ENCODE measurements at regions not wholly inside any gene's neighbourhood (a gene's known extent, or its start where the extent isn't known, plus 50 kb on each side); places are given as distances from the start of the nearest gene placed in this dataset.

DNA sequence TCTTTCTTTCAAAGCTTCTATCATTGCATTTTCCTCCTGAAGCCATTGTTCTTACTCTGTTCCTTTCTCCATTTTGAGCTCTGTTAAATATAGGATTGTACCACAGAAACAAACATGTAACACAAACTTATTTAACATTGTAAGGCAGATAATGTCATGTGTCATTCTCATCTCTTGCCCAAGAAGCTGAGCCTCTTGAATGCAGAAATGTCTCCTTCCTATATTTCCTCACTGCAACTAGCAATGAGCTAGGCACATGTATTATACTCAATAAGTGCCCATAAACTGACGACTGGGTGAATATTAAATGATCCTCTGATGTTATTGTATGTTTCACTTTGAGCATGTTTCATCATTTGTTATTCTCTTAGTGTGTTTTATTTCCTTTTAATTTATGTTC, 56.7 kb upstream of the SLC7A11 start:
- TF ChIP-seq POLR2AphosphoS5 (IDR thresholded peaks at IDR 0.05) (no peak), EP300 (IDR thresholded peaks at IDR 0.05; ENCODE audit: low read depth) (no peak), POLR2A (IDR thresholded peaks at IDR 0.05) (no peak)
- TF ChIP-seq, protein P1, sequence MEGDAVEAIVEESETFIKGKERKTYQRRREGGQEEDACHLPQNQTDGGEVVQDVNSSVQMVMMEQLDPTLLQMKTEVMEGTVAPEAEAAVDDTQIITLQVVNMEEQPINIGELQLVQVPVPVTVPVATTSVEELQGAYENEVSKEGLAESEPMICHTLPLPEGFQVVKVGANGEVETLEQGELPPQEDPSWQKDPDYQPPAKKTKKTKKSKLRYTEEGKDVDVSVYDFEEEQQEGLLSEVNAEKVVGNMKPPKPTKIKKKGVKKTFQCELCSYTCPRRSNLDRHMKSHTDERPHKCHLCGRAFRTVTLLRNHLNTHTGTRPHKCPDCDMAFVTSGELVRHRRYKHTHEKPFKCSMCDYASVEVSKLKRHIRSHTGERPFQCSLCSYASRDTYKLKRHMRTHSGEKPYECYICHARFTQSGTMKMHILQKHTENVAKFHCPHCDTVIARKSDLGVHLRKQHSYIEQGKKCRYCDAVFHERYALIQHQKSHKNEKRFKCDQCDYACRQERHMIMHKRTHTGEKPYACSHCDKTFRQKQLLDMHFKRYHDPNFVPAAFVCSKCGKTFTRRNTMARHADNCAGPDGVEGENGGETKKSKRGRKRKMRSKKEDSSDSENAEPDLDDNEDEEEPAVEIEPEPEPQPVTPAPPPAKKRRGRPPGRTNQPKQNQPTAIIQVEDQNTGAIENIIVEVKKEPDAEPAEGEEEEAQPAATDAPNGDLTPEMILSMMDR (IDR thresholded peaks at IDR 0.05): no peak
